IPS-NIHi7 (cell line): ENCODE measurements at regions not wholly inside any gene's neighbourhood (a gene's known extent, or its start where the extent isn't known, plus 50 kb on each side); places are given as distances from the start of the nearest gene placed in this dataset.
A peak's percentile ranks its signal among the peaks of the same experiment; 100 is the strongest.
"Not testable (repeated sequence)": the region's sequence is repeated elsewhere in the genome, so short reads cannot be mapped to it uniquely, and the experiment has no call there.

Source experiments
- DNase-seq: peaks from one replicate; pipeline ENCODE4 v3.0.0; 2012; ENCODE audit warnings: mixed read lengths; ENCODE audit errors: extremely low spot score

DNA sequence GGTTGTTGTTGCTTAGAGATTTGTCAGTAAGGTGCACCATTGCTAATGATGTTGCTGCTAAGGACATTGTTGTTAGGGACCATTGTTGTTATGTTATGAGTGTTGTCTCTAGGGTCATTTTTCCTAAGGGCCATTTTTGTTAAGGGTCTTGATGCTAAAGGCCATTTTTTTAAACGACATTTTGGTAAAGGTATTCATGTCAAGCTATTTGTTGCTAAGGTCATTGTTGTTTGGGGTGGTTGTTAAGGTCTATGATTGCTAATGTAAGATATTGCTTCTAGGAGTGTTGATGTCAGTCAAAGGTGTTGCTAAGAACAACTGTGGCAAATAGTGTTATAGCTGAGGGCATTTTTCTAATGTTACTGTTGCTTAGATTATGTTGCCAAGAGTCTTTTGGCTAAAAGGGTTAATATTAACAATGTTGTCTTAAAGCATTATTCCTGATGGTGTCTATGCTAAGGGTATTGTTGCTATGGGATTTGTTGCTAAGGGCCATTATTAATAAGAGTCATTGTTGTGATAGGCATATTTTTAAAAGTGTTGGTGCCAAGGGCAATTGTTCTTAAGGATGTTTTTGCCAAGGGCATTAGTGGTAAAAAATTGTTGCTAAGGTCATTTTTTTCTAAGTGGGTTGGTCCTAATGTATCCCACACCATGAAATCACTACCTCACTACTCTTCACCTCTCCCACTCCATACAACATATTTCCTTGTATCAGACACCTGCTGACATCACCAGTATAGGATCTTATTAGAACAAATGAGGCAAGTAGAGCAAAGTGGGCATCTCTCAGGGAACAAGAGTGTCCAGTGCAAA is 56.2 kb downstream of the SPATA31A6 start:
- DNase-seq: not testable (repeated sequence)

DNA sequence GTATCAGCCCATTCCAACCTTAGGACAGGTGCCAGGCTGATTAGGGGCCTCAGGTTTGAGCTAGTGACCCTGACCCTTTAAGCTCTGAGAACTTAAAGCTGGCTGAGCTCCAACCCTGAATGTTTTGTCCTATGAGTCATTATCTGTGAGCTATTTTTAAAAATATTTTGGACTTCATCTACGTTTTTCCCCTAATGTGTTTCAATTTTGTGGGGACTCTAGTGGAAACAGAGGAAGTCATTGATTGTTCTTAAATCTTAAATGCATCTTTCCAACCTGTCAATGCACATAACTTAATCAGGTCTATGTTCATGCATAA is 56.8 kb downstream of the SPATA31A6 start:
- not testable (repeated sequence) for DNase-seq

DNA sequence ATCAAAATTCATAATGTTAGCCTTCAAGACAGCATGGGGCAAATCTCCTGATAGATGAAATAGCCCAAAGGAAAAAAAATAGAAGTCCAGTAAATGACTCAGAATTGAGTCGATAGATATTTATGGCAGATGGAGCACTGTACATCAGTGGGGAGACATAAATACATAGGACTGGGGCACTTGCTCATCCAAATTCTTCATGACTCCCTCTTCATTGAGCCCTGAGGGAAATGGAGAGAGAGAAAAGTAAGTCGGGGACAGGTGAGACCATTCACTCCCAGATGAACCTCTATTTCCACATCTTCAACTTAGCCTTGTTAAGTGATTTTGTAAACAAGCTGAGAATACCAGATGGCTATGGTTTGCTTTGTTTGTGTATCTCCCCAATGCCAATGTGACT is 59.8 kb downstream of the SPATA31A6 start:
- peak; percentile 1 for DNase-seq

DNA sequence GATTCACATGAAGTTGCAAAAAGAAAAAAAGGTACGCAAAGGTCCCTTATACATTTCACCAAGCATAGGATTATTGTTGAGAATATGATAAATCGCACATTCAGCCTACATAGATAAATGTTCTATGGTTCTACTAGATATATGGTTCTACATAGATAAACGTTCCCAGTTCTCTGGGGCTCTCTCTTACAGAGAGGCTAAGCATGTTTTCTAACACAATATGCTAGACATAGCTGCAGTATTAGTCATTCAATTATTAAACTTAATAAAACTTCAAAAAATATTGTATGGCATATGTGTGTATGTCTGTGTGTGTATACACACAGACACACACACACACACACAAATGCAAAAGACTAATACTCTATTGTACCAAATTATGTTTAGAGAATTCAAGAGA is 60.4 kb downstream of the SPATA31A6 start:
- DNase-seq: not testable (repeated sequence)

DNA sequence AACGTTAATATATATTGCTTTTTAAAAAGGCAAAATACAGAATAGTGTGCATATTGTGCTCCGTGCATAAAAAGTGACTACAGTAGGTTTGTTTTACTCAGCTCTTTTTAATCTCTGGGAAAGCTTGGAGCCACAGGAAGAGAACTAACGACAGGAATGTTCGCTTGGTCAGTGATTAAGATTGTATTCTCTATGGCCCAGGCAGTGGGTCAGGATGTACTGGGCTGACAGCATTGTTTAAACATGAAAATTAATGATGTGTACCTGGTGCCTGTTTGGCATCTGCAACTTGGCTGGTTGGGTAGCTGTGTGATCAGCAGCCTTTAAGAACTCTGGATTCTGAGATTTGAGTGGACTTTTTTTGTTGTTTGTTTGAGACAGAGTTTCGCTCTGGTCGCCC is 85.3 kb downstream of the SPATA31A6 start:
- not testable (repeated sequence) for DNase-seq

DNA sequence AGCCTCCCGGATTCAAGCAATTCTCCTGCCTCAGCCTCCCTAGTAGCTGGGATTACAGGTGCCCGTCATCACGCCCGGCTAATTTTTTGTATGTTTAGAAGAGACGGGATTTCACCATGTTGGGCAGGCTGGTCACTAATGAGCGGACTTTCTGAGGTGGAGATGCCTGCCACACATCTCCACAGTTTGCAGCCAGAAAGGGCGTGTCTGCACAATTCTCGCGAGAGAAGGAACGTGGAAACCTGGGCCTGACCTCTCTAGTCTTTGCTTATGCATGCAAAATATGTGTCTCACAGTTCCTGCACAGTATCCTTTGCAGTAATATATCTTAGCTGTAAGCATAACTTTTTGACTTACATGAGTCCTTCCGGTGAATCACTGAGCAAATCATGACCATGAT is 85.7 kb downstream of the SPATA31A6 start:
- not testable (repeated sequence) for DNase-seq

DNA sequence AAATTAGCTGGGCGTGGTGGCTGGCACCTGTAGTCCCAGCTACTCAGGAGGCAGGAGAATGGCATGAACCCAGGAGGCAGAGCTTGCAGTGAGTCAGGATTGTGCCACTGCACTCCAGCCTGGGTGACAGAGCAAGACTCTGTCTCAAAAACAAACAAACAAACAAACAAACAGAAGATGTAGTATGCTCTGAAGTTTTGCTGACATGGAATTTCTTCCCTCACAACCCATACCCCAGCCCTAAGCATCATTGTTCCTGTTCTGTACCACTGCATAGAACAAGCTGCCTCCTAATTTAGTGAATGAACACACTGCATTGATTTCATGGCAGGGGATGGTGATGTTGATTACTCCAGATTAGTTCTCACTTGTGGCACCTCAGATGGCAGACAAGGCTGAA is 89.7 kb downstream of the SPATA31A6 start:
- not testable (repeated sequence) for DNase-seq

DNA sequence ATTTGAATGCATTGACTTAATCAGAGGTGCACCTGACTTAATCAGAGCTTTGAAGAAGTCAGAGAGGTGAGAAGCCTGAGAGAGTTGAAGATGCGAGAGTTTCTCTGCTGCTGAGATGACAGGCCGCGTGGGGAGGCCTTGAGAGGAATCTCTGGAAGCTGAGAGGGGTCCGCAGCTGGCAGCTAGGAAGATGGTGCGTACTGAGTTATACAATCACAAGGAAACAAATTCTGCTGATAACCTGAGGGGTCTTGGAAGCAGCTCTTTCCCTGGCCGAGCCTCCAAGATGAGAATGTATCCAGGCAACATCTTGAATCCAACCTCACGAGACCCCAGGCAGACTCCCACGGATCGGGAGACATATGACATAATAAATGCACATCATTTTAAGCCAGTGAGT is 91.7 kb downstream of the SPATA31A6 start:
- no peak for DNase-seq

DNA sequence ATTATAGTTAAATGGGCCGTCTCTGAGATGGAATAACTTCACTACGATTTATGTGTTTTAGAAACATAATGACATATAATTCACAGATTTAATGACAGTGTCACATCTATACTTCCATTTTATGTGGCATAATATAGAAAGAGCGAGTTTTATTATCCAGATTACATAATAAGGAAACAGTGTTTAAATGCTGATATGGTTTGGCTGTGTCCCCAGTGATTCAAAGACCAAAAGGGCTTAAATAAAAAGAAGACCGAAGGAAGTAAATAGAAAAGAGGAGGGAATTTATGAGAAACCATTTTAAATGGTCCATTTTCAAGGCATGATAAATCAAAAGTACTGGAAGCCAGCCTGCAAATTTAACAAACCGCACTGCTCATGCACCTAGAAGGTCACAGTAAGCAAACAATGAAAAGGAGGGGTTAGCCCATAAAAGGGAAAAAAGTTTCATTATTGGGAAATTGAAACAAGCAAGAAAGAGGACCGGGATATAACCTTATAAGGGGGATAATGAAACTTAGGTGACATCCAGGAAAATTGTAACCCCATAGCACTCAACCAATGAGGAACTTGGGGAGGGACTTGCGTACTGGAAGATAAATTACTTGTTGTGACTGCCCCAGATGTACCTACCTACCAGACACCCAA is 99.2 kb downstream of the SPATA31A6 start:
- DNase-seq: not testable (repeated sequence)

DNA sequence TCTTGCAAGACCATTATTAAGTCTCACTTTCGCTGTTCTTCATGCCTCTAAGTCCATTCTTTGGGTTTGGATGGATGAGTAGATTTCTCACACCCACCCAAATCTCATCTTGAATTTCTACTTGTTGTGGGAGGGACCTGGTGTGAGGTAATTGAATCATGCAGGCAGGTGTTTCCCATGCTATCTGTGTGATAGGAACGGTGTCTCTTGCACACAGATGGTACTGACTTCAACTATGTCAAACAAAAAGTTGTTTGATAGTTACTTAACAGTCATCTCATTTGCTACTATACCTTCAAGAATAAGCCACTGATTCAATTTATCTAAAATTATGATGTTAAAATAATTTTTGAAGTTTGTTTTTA is 99.7 kb downstream of the SPATA31A6 start:
- DNase-seq: not testable (repeated sequence)

DNA sequence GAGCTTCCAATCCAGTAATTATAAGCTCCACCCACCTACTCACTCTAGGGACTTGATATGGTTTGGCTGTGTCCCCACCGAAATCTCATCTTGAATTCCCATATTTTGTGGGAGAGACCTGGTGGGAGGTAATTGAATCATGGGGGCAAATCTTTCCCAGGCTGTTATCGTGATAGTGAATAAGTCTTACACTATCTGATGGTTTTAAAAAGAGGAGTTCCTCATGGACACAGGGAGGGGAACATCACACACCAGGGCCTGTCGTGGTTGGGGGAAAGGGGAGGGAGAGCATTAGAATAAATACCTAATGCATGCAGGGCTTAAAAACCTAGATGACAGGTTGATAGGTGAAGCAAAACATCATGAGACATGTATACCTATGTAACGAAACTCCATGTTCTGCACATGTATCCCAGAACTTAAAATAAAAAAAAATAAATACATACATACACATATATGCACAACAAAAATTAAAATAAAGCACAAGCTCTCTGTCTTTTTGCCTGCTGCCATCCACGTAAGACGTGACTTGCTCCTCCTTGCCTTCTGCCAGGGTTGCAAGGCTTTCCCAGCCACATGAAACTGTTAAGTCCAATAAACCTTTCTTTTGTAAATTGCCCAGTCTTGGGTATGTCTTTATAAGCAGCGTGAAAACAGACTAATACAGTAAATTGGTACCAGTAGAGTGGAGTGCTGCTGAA is 102.8 kb downstream of the SPATA31A6 start:
- not testable (repeated sequence) for DNase-seq

DNA sequence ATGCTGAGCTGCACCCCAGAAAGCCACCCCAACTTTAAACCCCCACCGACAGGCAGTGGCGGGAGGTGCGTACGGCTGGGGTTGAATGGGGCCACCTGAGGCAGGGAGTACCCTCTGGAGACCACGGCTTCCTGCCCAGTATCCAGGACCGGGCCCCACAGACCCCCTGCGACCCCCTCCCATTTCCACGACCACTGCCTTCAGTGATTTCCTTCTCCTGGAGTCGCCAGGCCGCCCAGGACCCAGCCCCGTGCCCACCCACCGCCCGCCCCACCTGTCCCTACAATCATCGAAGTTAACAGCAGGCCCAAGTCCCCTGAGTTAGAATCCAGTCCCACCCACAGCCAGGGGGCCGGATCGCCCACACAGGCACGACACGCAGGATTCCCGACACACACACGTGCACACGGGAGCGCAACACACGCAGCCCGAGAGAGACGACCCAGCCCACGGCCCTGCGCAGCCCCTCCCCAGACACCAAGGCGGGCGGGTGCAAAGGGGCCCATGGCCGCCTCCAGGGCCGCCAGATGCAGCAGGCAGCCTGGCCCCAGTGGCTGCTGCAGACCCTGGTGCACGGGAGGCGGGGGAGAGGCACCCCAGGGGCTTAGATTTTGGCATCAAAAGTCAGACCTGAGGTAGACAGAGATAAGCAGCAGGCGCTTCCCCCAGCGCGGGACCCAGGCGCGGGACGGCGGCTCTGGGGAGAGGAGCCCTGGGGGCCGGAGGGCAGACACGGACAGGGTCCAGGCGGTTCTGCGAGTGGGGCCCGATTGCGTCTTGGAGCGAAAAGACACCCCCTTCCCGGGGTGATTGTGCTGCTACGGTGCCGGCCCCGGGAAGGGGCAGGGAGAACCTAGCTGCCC is 104.8 kb downstream of the SPATA31A6 start:
- not testable (repeated sequence) for DNase-seq

DNA sequence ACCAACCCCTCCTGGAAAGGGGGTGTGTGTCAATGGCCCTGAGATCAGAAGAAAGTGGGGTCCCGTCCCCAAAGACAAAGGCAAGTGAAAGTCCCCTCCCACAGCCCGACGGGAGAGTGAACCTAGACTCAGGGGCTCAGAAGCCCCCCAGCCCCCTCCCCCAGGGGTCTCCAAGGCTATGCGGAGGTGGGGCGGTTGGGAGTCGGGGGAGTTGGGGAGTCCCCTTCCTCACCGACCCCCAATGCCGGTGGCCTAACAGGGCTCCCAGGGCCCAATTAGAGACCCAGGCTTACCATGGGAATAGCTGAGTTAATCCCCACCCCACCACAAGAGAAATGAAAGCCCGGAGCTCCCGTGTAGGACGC is 105.4 kb downstream of the SPATA31A6 start:
- not testable (repeated sequence) for DNase-seq

DNA sequence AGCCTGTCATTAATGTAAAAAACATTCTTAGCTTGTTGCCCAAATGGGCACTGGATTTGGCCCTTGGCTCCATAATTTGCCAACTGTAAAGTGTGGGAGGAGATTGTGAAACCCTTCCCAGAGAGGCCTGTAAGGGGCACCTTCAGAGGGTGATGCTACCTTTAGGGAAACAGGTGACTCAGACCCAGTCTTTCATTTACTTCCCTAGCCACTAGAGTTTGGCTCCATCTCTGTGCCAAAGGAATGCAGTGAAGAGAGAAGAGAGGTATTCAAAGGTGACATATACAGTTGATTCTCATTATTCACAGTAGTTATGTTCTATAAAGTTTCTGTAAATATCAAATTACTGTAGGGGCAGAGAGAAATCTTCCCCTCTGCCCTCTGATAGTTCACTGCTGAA is 116.7 kb downstream of the SPATA31A6 start:
- DNase-seq: not testable (repeated sequence)

DNA sequence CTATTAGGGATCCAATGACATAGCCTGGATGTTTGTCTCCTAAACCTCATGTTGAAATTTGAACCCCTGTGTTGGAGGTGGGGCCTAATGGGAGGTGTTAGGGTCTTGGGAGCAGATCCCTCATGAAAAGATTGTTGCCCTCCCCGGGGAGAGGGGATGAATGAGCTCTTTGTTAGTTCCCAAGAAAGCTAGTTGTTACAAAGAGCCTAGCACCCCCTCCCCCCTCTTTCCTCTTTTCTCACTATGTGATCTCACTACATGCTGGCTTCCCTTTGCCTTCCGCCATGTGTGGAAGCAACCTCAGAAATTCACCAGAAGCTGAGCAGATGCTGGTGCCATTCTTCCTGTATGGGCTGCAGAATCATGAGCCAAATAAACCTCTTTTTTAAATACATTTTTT is 123.2 kb downstream of the SPATA31A6 start:
- DNase-seq: not testable (repeated sequence)

DNA sequence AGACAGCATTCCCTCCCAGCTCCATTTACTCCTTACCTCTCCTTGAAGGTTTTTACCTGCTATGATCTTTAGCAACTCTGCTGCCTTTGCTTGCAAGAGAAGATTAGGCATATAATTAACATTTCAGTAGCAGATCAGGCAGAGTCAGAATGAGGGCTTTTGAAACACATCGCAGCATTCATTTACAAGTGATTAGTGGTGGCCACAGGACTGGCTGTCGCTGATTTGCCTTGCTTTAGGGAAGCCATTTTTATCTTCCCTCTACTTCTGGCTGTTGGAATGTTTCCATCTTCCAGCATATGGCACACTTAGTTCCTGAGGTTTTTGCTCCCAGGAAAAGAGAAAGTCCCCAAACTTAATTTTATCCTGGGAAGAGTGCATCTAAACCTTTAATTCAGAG is 124.0 kb downstream of the SPATA31A6 start:
- not testable (repeated sequence) for DNase-seq

DNA sequence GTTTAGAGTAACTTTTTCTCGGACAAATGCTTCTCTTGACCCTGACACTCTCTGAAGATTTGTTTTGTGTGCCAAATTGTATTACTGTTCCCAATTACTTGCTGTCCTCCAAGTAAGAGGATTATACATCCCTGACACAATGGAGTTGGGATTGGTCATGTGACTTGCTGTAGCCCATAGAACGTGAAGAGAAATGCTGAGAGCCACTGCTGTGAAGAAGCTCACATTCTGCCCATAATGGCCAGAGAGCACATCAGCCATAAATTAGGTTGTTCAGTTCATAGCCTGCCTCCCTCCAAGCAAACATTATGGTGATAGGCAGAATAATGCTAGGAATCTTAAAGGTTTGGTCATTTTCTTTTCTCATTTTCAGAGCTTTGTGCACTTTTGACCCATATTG is 127.5 kb downstream of the SPATA31A6 start:
- not testable (repeated sequence) for DNase-seq

DNA sequence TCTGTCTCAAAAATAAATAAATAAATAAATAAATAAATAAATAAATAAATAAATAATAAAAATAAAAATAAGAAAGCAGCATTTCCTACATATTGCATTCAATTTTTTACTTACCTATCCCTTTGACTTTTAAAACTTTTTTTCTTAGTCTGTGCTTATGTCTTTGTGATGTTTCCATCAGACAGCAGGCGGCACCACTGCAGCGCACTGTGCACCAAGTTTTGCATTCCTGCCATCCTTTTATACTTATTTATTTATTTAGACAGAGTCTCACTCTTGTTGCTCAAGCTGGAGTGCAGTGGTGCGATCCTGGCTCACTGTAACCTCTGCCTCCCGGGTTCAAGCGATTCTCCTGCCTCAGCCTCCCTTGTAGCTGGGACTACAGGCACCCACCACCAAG is 132.6 kb downstream of the SPATA31A6 start:
- DNase-seq: not testable (repeated sequence)

DNA sequence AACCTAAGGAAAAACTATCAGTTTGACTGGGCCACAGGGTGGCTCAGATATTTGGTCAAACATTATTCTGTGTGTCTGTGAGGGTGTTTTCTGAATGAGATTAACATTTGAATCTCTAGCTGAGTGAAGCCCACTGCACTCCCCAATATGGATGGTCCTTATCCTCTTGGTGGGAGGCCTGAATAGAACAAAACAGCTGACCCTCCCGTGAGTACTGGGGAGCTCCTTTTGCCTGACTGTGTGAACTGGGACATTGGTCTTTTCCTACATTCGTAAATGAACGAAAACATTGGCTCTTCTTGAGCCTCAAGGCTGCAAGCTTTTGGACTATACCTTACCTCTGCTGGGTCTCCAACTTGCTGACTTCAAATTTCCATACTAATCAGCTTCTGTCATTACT is 134.2 kb downstream of the SPATA31A6 start:
- DNase-seq: not testable (repeated sequence)

DNA sequence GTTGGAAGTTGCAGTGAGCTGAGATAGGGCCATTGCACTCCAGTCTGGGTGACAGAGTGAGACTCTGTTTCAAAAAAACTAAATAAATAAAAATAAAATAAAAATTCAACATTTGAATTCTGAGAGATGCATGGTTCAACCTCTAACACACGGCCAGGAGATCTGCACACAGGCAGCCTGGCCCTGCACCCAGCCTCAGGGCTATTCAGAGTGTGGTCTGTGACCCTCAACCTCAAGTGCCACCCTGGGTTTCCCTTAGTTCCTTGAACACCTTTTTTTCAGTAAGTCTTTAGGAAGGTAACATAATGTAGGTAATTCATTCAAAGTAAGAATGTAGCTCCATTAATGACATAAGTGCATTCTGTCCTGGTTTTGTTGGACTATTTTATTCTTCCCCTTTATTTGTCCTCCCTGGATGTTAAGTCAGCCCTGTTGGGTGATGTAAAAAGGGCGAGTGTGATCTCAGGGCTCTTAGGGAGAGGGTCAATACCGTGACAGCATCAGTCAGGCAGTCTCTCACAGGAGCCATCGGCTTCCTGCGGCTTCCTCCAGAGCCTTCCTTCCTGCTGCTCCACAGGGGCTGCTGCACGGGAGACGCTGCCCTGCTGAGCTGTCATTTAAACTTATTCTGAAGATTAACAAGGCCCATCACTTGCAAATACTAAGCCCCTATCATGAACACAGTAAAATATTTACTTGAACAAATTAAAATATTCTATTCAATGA is 139.8 kb downstream of the SPATA31A6 start:
- DNase-seq: peak; percentile 79

DNA sequence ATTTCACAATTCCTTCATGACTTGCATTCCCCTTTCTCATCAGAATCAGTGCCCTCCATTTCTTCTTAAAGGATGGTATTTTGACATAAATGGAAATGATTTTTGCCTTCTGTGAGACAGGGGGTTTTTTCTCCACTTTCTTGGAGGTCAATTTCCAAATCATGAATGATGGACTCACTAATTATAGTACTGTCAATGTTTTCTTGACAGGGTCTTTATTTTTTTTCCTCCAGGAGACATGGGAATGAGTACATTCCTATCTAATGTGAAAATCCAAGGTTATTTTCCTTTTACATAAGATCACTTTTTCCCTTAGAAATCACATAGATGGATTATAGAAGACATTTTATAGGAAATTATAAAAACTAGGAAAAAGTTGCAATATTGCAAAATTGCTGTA is 141.7 kb downstream of the SPATA31A6 start:
- DNase-seq: not testable (repeated sequence)
